H1 (cell line): ENCODE measurements at regions not wholly inside any gene's neighbourhood (a gene's known extent, or its start where the extent isn't known, plus 50 kb on each side); places are given as distances from the start of the nearest gene placed in this dataset.

Experiments
- CTCF ChIA-PET: fragments of 300-600 bp; sonication (Branson Sonifier 250); formaldehyde crosslinking; loops from one replicate; lab custom pipeline; 2021; ENCODE audit not compliant: partially characterized antibody; lab: Charles Lee
- POLR2A ChIA-PET: fragments of 300-600 bp; sonication (Branson Sonifier 250); formaldehyde crosslinking; loops from one replicate; lab custom pipeline; 2021; ENCODE audit warnings: inconsistent platforms; ENCODE audit not compliant: partially characterized antibody; lab: Charles Lee
- DNase-seq, 2 experiments: peaks; one replicate each; pipeline versions ENCODE4 v3.0.0 to v3.0.0-alpha.2; 2010 to 2022; ENCODE audit warnings: low spot score in 2 of 2, low read depth in 1 of 2, mixed read lengths in 1 of 2
- FAIRE-seq: peaks from 2 replicates; lab custom pipeline; 2011; peaks lifted over from hg19 to GRCh38; lab: Jason Lieb, UNC
- H2AFZ ChIP-seq: 2 replicates; pipeline ENCODE4 v1.8.1; 2012; ENCODE audit warnings: low read length, inconsistent platforms
- H2AK5ac ChIP-seq: 2 replicates; pipeline ENCODE4 v1.6.1; 2013; ENCODE audit warnings: low read depth, low read length
- H2BK120ac ChIP-seq: replicated peaks from 2 replicates; pipeline ENCODE3; 2013; ENCODE audit warnings: low read depth, low read length, inconsistent platforms
- H2BK12ac ChIP-seq: 2 replicates; pipeline ENCODE4 v1.6.1; 2013; ENCODE audit warnings: low read depth, low read length
- H2BK15ac ChIP-seq: 2 replicates; pipeline ENCODE4 v1.6.1; 2013; ENCODE audit warnings: low read length
- H2BK20ac ChIP-seq: 2 replicates; pipeline ENCODE4 v1.6.1; 2013; ENCODE audit warnings: low read length
- H2BK5ac ChIP-seq: 2 replicates; pipeline ENCODE4 v1.6.1; 2013; ENCODE audit warnings: low read depth, low read length
- H3K14ac ChIP-seq: 2 replicates; pipeline ENCODE4 v1.6.1; 2013; ENCODE audit warnings: inconsistent platforms; ENCODE audit not compliant: insufficient read length
- H3K18ac ChIP-seq: 2 replicates; pipeline ENCODE4 v1.6.1; 2013; ENCODE audit warnings: low read length; ENCODE audit errors: extremely low read depth
- H3K23ac ChIP-seq: 2 replicates; pipeline ENCODE4 v1.6.1; 2013; ENCODE audit warnings: inconsistent platforms; ENCODE audit not compliant: insufficient read length
- H3K23me2 ChIP-seq: 2 replicates; pipeline ENCODE4 v1.6.1; 2013; ENCODE audit warnings: low read depth, low read length
- H3K27ac ChIP-seq: 2 replicates; pipeline ENCODE4 v1.6.1; 2011; ENCODE audit warnings: low read depth, low read length, inconsistent platforms
- H3K27me3 ChIP-seq, 4 experiments: replicated peaks in 1 of 4; 1 replicate in 1 of 4; 2 replicates in 3 of 4; pipeline versions ENCODE4 v1.6.1 to v1.8.1; 2011 to 2013; ENCODE audit warnings: low read length in 3 of 4, mild to moderate bottlenecking in 3 of 4, inconsistent platforms in 2 of 4, mixed read lengths in 2 of 4, moderate library complexity in 1 of 4; ENCODE audit not compliant: control insufficient read depth in 3 of 4, insufficient read depth in 3 of 4; ENCODE audit errors: extremely low read depth in 1 of 4
- H3K36me3 ChIP-seq, 4 experiments: 2 replicates each; pipeline versions ENCODE4 v1.6.1 to v1.8.1; 2011 to 2013; ENCODE audit warnings: mild to moderate bottlenecking in 4 of 4, low read length in 3 of 4, moderate library complexity in 2 of 4, control low read depth in 1 of 4, inconsistent platforms in 1 of 4; ENCODE audit not compliant: insufficient read depth in 4 of 4, control insufficient read depth in 2 of 4
- H3K4ac ChIP-seq: replicated peaks from 2 replicates; pipeline ENCODE3; 2013; ENCODE audit warnings: low read length, low read depth, mixed read lengths, inconsistent platforms; ENCODE audit not compliant: insufficient read length
- H3K4me1 ChIP-seq, 4 experiments: replicated peaks in 1 of 4; 1 replicate in 1 of 4; 2 replicates in 3 of 4; pipeline versions ENCODE4 v1.6.1 to v1.8.1; 2011 to 2013; ENCODE audit warnings: low read length in 3 of 4, inconsistent platforms in 2 of 4, mixed read lengths in 1 of 4; ENCODE audit not compliant: insufficient read depth in 4 of 4, control insufficient read depth in 3 of 4
- H3K4me2 ChIP-seq, 2 experiments: 2 replicates each; pipeline versions ENCODE4 v1.6.1 to v1.8.1; 2011 to 2013; ENCODE audit warnings: low read depth in 2 of 2, low read length in 2 of 2, control low read depth in 1 of 2, inconsistent platforms in 1 of 2, mild to moderate bottlenecking in 1 of 2; ENCODE audit not compliant: insufficient read depth in 1 of 2
- H3K4me3 ChIP-seq, 4 experiments: fragments of 200-600, 300-600 bp in 1 of 4; sonication (generic), shearing (Covaris generic), sonication (Bioruptor Twin) in 1 of 4; 2 replicates each; pipeline versions ENCODE4 v1.5.1 to v1.8.1; 2011 to 2016; ENCODE audit warnings: low read length in 4 of 4, low read depth in 3 of 4, control low read depth in 2 of 4, inconsistent platforms in 2 of 4, mild to moderate bottlenecking in 2 of 4, mixed read lengths in 1 of 4, moderate library complexity in 1 of 4; ENCODE audit not compliant: insufficient read depth in 2 of 4; ENCODE audit errors: extremely low read depth in 1 of 4
- H3K56ac ChIP-seq: replicated peaks from 2 replicates; pipeline ENCODE3; 2013; ENCODE audit warnings: low read depth, mild to moderate bottlenecking, mixed read lengths, low read length, inconsistent platforms; ENCODE audit not compliant: insufficient read length
- H3K79me1 ChIP-seq: 2 replicates; pipeline ENCODE4 v1.6.1; 2013; ENCODE audit warnings: low read depth, low read length, control low read depth
- H3K79me2 ChIP-seq, 2 experiments: 2 replicates each; pipeline versions ENCODE4 v1.6.1 to v1.8.1; 2012 to 2013; ENCODE audit warnings: low read length in 2 of 2, mild to moderate bottlenecking in 2 of 2, inconsistent platforms in 1 of 2; ENCODE audit not compliant: insufficient read depth in 2 of 2, control insufficient read depth in 1 of 2
- H3K9ac ChIP-seq, 4 experiments: replicated peaks in 1 of 4; 1 replicate in 1 of 4; 2 replicates in 3 of 4; pipeline versions ENCODE4 v1.6.1 to v1.8.1; 2011 to 2013; ENCODE audit warnings: low read depth in 3 of 4, low read length in 3 of 4, control low read depth in 2 of 4, mild to moderate bottlenecking in 2 of 4, moderate library complexity in 2 of 4, inconsistent platforms in 1 of 4; ENCODE audit errors: extremely low read depth in 1 of 4
- H3K9me3 ChIP-seq, 2 experiments: 2 replicates each; pipeline versions ENCODE4 v1.6.1 to v1.8.1; 2012 to 2013; ENCODE audit warnings: mild to moderate bottlenecking in 2 of 2, moderate library complexity in 2 of 2, control low read depth in 1 of 2, inconsistent platforms in 1 of 2, low read depth in 1 of 2, low read length in 1 of 2, mixed read lengths in 1 of 2; ENCODE audit not compliant: insufficient read depth in 2 of 2
- H4K20me1 ChIP-seq, 2 experiments: replicated peaks in 1 of 2; 2 replicates each; pipeline versions ENCODE3 to v1.8.1; 2011 to 2013; ENCODE audit warnings: inconsistent platforms in 2 of 2, low read length in 2 of 2, mild to moderate bottlenecking in 1 of 2; ENCODE audit not compliant: insufficient read depth in 2 of 2, control insufficient read depth in 1 of 2
- H4K5ac ChIP-seq: 2 replicates; pipeline ENCODE4 v1.6.1; 2013; ENCODE audit warnings: low read length, low read depth, mixed read lengths, inconsistent platforms; ENCODE audit not compliant: insufficient read length
- H4K8ac ChIP-seq: 2 replicates; pipeline ENCODE4 v1.8.0; 2013; ENCODE audit warnings: mild to moderate bottlenecking, moderate library complexity, low read length, inconsistent platforms; ENCODE audit not compliant: insufficient read depth; ENCODE audit errors: extremely low read depth
- H4K91ac ChIP-seq: replicated peaks from 2 replicates; pipeline ENCODE3; 2013; ENCODE audit warnings: low read length, mixed read lengths, inconsistent platforms; ENCODE audit not compliant: insufficient read length
- BRCA1 ChIP-seq: IDR thresholded peaks from 2 replicates; pipeline ENCODE4 v1.6.1; 2012; ENCODE audit warnings: low read depth, low read length, improper control_type of control experiment
- CBX5 ChIP-seq: fragments of 300-800, 300-1000 bp; sonication (generic); IDR thresholded peaks from 2 replicates; pipeline ENCODE4 v1.7.1; 2016; ENCODE audit warnings: antibody characterized with exemption, low read length, low read depth
- CHD1 ChIP-seq: IDR thresholded peaks from 2 replicates; pipeline ENCODE4 v1.6.1; 2012; ENCODE audit warnings: low read depth, low read length, improper control_type of control experiment
- GABPA ChIP-seq: IDR thresholded peaks from 2 replicates; pipeline ENCODE4 v1.6.1; 2011; ENCODE audit warnings: mild to moderate bottlenecking, low read length, moderate library complexity, borderline replicate concordance; ENCODE audit not compliant: insufficient read depth
- HDAC6 ChIP-seq: IDR thresholded peaks from one replicate; pipeline ENCODE4 v1.7.1; 2012; ENCODE audit warnings: low read depth, mild to moderate bottlenecking, inconsistent platforms, low read length, moderate library complexity
- MAFK ChIP-seq: IDR thresholded peaks from 2 replicates; pipeline ENCODE4 v1.6.1; 2012; ENCODE audit warnings: low read depth, mild to moderate bottlenecking, improper control_type of control experiment, low read length
- NRF1 ChIP-seq: IDR thresholded peaks from 2 replicates; pipeline ENCODE4 v1.6.1; 2011; ENCODE audit warnings: mild to moderate bottlenecking, low read depth, low read length, improper control_type of control experiment
- POU5F1 ChIP-seq: IDR thresholded peaks from 2 replicates; pipeline ENCODE4 v1.6.1; 2011; ENCODE audit warnings: low read depth, mild to moderate bottlenecking, low read length, moderate library complexity
- RFX5 ChIP-seq: IDR thresholded peaks from 2 replicates; pipeline ENCODE4 v1.6.1; 2011; ENCODE audit warnings: low read depth, low read length, improper control_type of control experiment, borderline replicate concordance
- SP1 ChIP-seq: IDR thresholded peaks from 2 replicates; pipeline ENCODE4 v1.6.1; 2011; ENCODE audit warnings: low read depth, low read length
- TAF7 ChIP-seq: optimal IDR thresholded peaks from 2 replicates; pipeline ENCODE3; 2011; ENCODE audit warnings: low read depth, mild to moderate bottlenecking, inconsistent platforms, low read length, moderate library complexity, borderline replicate concordance
- YY1 ChIP-seq: IDR thresholded peaks from 2 replicates; pipeline ENCODE4 v1.6.1; 2011; ENCODE audit warnings: low read depth, mild to moderate bottlenecking, low read length
- ZNF274 ChIP-seq: IDR thresholded peaks from 2 replicates; pipeline ENCODE4 v1.7.0; 2012; ENCODE audit warnings: low read length, borderline replicate concordance; ENCODE audit errors: extremely low read depth
- WGBS, 2 experiments: shearing (Covaris generic) in 1 of 2; methylation state at CpG; one replicate each; pipeline versions ENCODE4 v1.1.6 to v1.1.7; 2013 to 2015; ENCODE audit warnings: low lambda C conversion rate in 2 of 2, mixed read lengths in 2 of 2, inconsistent platforms in 1 of 2, low coverage in 1 of 2, missing lambda C conversion rate in 1 of 2; ENCODE audit not compliant: insufficient replicate concordance in 2 of 2, insufficient coverage in 1 of 2, insufficient read length in 1 of 2; ENCODE audit errors: extremely low coverage in 1 of 2, missing lambda C conversion rate in 1 of 2; 5-methylcytosine and 5-hydroxymethylcytosine counted together

- no peak overlapping the region; the same call in 1 of the 2 replicates for H3K18ac ChIP-seq
- H3K23ac ChIP-seq: no peak overlapping the region
- peaks cover 8% of the 10 kb centered on the region for H3K23me2 ChIP-seq
- no peak overlapping the region for H2BK120ac ChIP-seq
- no peaks in the 10 kb centered on the region for H3K27me3 ChIP-seq
- H3K9me3 ChIP-seq: no peaks in the 10 kb centered on the region
- DNase-seq (no peak), FAIRE-seq (no peak)
- peak overlapping the region; percentile 77 for H4K91ac ChIP-seq
- no peaks in the 10 kb centered on the region for H3K79me2 ChIP-seq
- peak overlapping the region; percentile 24 for H2BK20ac ChIP-seq
- H2BK5ac ChIP-seq: peak overlapping the region; percentile 3; the same call in 1 of the 2 replicates
- H4K20me1 ChIP-seq: peaks cover 0 to 2% of the 10 kb centered on the region in 2 experiments
- no peak overlapping the region for H3K9ac ChIP-seq
- H3K27ac ChIP-seq: no peak overlapping the region
- no peaks in the 10 kb centered on the region for H3K79me1 ChIP-seq
- no peak overlapping the region for H2AFZ ChIP-seq
- H3K4me1 ChIP-seq: peaks cover 0 to 6% (median 2%) of the 10 kb centered on the region in 4 experiments; a peak in 1 of 7 replicates
- peak overlapping the region; percentile 61; the same call in 1 of the 2 replicates for H2BK15ac ChIP-seq
- POLR2A ChIA-PET: interaction anchor here (2.1 kb wide), 1 partner anchor 19 kb away, joined by 6 read pairs; no protein-coding TSS in a partner anchor
- H3K4me2 ChIP-seq: no peak overlapping the region
- no peak overlapping the region for H3K4me3 ChIP-seq
- no peak overlapping the region for H3K4ac ChIP-seq
- peak overlapping the region; percentile 91 for H3K56ac ChIP-seq
- CTCF ChIA-PET: interaction anchor here (1.2 kb wide), 1 partner anchor 61 kb away, joined by 5 read pairs; no protein-coding TSS in a partner anchor
- no peak overlapping the region for H3K14ac ChIP-seq
- no peak for TF ChIP-seq ZNF274
- TF ChIP-seq BRCA1: no peak
- no peak for TF ChIP-seq RFX5
- no peak for TF ChIP-seq CHD1
- no peak for TF ChIP-seq CBX5
- no peak for TF ChIP-seq MAFK
- TF ChIP-seq HDAC6: no peak
- no peak for TF ChIP-seq NRF1
- TF ChIP-seq TAF7: no peak
- TF ChIP-seq SP1: no peak
- TF ChIP-seq POU5F1: no peak
- TF ChIP-seq GABPA: no peak
- TF ChIP-seq YY1: no peak
- H2BK12ac ChIP-seq: peak overlapping the region; percentile 45; the same call in 1 of the 2 replicates
- no peak overlapping the region for H4K8ac ChIP-seq
- no peaks in the 10 kb centered on the region; a peak in 1 of 8 replicates for H3K36me3 ChIP-seq
- peak overlapping the region; percentile 79; the same call in 1 of the 2 replicates for H2AK5ac ChIP-seq
- 95% methylated on average over 6 of the region's 6 CpGs; no CpG with 5 or more reads in 1 of the 2 experiments for WGBS, 2 experiments
- no peak overlapping the region for H4K5ac ChIP-seq
Observed at GRCh38 chr6:106011476-106011875, 74.7 kb upstream of the PRDM1 start.
